Activated T-helper 1 cell treated with anti-CD3 and anti-CD28 coated beads, Interleukin-12 subunit alpha, Interleukin-12 subunit beta, Interleukin-2, Interleukin-4 antibody, amounts not matched to agents 30 ng/mL and 10 ng/mL and 1 ng/mL, durations not matched to agents 14 hours and 24 hours and 36 hours (primary cell): ENCODE measurements at regions not wholly inside any gene's neighbourhood (a gene's known extent, or its start where the extent isn't known, plus 50 kb on each side); places are given as distances from the start of the nearest gene placed in this dataset.
"Not testable (repeated sequence)": the region's sequence is repeated elsewhere in the genome, so short reads cannot be mapped to it uniquely, and the experiment has no call there.

ENCODE experiments used
- DNase-seq: peaks from one replicate; pipeline ENCODE4 v3.0.0; 2021; ENCODE audit warnings: low spot score
- H3K27ac Mint-ChIP-seq: one replicate; pipeline ENCODE4 v1.8.0; 2021; ENCODE audit warnings: mild to moderate bottlenecking, mixed read lengths
- H3K27me3 Mint-ChIP-seq: one replicate; pipeline ENCODE4 v1.8.0; 2022; ENCODE audit warnings: mild to moderate bottlenecking, moderate library complexity, mixed read lengths; ENCODE audit not compliant: insufficient read depth
- H3K36me3 Mint-ChIP-seq: one replicate; pipeline ENCODE4 v1.8.0; 2021; ENCODE audit warnings: low read depth, mixed read lengths
- H3K4me1 Mint-ChIP-seq: one replicate; pipeline ENCODE4 v1.8.0; 2021; ENCODE audit warnings: low read depth, mixed read lengths
- H3K4me3 Mint-ChIP-seq: one replicate; pipeline ENCODE4 v1.8.0; 2021; ENCODE audit warnings: mild to moderate bottlenecking, moderate library complexity, mixed read lengths
- H3K9me3 Mint-ChIP-seq: one replicate; pipeline ENCODE4 v1.8.0; 2021; ENCODE audit warnings: mixed read lengths
- intact Hi-C: fragments of 100-400 bp; cut with micrococcal nuclease; formaldehyde crosslinking; loops from one replicate; pipeline ENCODE4 v1.15.1; 2024

DNA sequence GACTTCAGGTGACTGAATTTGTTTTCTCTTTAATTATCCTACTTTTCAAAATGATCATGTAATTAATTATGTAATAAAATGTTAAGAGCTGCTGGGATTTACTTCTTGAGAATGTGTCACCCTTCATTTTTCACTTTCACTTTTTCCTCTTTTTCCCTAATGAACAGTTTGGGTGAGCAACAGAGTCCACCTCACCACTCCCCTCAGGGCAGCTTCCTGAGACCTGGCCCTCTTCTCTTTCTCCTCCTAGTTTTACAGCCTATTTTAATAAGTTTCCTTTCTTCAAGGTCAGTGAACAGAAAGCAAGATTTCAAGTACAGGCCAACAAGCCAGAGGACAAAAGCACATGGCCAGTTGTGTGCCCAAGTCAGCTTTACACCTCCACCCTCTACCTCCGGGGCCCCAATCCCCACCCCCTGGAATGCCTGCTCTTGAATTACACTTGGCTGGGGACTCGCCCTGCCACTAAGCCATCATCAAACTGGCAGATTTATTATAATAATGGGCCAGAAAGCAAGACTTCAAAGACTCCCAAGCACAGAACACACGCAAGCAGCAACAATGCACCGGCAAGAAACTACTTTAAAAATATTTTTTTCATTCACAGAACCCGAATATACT, 143.1 kb upstream of the VOPP1 start:
- H3K4me3 Mint-ChIP-seq, H3K27ac Mint-ChIP-seq, H3K36me3 Mint-ChIP-seq, intact Hi-C loops, H3K4me1 Mint-ChIP-seq, DNase-seq, H3K27me3 Mint-ChIP-seq, H3K9me3 Mint-ChIP-seq: not testable (repeated sequence)

DNA sequence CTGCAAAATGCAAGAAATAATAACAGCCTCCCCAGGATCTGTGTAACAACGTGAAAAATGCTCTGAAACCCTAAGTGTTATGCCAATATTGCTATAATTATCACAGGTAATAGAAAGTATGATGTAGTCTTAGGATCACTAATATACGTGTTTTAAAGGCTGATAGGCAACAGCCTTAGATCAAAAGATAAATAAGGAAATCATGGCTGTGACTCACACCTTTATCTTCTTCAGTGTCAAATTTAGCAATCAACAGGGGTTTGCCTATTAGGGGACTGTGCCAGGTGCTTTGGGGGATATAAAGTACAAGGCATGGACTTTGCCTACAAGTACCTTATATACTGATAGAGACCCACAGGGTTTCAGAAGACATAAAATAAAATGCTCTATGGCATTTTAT, 142.1 kb upstream of the VOPP1 start:
- H3K27ac Mint-ChIP-seq, intact Hi-C loops, H3K4me1 Mint-ChIP-seq, H3K4me3 Mint-ChIP-seq, H3K27me3 Mint-ChIP-seq, DNase-seq, H3K36me3 Mint-ChIP-seq, H3K9me3 Mint-ChIP-seq: not testable (repeated sequence)

DNA sequence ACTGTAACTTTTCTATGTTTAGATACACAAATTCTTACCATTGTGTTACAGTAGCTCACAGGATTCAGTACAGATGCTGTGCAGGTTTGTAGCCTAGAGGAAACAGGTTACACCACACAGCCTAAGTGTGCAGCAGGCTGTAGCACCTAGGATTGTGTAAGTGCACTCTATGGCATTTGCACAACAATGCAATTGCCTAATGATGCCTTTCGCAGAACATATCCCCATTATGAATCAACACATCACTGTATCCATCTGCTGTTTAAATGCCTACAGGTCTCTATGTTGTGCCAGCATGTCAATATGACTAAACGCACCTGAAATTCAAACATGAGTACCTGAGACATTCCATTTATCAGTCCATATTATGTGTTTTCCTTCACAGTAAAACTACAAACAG, 138.0 kb upstream of the VOPP1 start:
- H3K9me3 Mint-ChIP-seq, H3K4me3 Mint-ChIP-seq, H3K27me3 Mint-ChIP-seq, DNase-seq, H3K27ac Mint-ChIP-seq, H3K36me3 Mint-ChIP-seq, intact Hi-C loops, H3K4me1 Mint-ChIP-seq: not testable (repeated sequence)

DNA sequence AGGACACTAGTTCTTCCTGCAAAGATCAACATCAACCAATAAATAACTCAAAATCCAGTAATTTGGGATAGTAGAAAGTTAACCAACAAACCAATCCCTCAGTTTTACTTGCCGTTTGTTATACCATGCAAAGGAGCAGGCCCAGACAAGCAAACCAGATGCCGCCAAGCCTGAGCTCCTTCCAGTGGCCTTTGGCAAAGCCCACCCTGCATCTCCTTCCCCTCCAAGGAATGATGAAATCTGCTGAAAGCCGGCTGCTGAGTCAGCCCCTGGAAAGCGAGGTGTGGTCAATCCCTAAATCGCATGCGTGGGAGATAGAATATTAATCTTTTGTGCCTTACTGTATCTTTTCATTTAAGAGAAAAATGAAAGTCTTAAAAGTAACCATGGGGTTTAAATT, 135.7 kb upstream of the VOPP1 start:
- H3K27ac Mint-ChIP-seq, H3K36me3 Mint-ChIP-seq, H3K9me3 Mint-ChIP-seq, H3K27me3 Mint-ChIP-seq, intact Hi-C loops, DNase-seq, H3K4me3 Mint-ChIP-seq, H3K4me1 Mint-ChIP-seq: not testable (repeated sequence)

DNA sequence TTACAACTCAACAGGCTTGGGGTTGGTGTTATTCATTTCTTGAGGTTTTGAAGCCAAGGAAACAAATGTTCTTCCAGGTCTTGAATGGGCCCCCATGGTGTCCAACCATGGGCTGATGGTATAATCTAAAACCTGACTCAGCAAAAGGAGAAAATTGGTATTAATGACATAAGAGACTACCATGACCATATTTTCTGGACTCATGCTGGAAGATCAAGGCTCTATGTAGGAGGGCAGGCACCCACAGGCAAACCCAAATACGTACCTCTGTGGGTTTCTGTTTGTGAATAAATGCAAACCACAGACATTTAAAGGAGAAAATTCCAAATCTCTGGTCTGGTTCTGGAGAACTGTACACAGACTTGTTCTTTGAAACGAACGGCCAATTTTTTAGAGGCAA, 135.1 kb upstream of the VOPP1 start:
- H3K36me3 Mint-ChIP-seq, H3K9me3 Mint-ChIP-seq, H3K4me3 Mint-ChIP-seq, H3K27ac Mint-ChIP-seq, DNase-seq, intact Hi-C loops, H3K27me3 Mint-ChIP-seq, H3K4me1 Mint-ChIP-seq: not testable (repeated sequence)

- H3K27me3 Mint-ChIP-seq, H3K4me3 Mint-ChIP-seq, DNase-seq, H3K27ac Mint-ChIP-seq, H3K9me3 Mint-ChIP-seq, intact Hi-C loops, H3K36me3 Mint-ChIP-seq, H3K4me1 Mint-ChIP-seq: not testable (repeated sequence)
Observed at GRCh38 chr7:55706451-55707195, 134.3 kb upstream of the VOPP1 start.

- intact Hi-C loops, H3K36me3 Mint-ChIP-seq, DNase-seq, H3K4me1 Mint-ChIP-seq, H3K27ac Mint-ChIP-seq, H3K27me3 Mint-ChIP-seq, H3K4me3 Mint-ChIP-seq, H3K9me3 Mint-ChIP-seq: not testable (repeated sequence)
Observed at GRCh38 chr7:55705728-55706450, 133.6 kb upstream of the VOPP1 start.

DNA sequence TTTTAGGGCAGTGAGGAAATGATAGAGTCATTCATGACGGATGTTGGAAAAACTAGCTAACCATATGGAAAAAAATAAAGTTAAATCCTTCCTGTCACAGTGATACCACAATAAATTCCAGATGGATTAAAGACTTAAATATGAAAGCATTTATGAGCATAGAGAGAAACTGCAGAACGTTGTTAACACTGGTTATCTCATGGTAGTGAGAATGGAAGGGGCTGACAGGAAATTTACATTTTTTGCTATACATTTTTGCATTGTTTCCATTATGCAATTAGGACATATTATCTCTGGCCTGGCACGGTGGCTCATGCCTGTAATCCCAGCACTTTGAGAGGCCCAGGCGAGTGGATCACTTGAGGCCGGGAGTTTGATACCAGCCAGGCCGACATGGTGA, 130.5 kb upstream of the VOPP1 start:
- H3K9me3 Mint-ChIP-seq, intact Hi-C loops, H3K27me3 Mint-ChIP-seq, H3K27ac Mint-ChIP-seq, DNase-seq, H3K4me1 Mint-ChIP-seq, H3K36me3 Mint-ChIP-seq, H3K4me3 Mint-ChIP-seq: not testable (repeated sequence)

DNA sequence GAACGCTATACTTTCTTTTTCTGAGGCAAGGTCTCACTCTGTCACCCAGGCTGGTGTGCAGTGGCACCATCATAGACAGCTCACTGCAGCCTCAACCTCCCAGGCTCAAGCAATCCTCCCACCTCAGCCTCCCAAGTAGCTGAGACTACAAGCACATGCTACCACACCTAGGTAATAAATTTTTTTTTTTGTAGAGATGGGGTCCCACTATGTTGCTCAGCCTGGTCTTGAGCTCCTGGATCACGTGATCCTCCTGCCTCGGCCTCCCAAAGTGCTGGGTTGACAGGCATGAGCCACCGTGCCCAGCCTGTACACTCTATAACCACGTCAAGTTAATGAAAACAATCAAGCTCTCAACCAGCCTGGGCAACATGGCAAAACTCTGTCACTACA, 127.1 kb upstream of the VOPP1 start:
- H3K4me3 Mint-ChIP-seq, intact Hi-C loops, DNase-seq, H3K36me3 Mint-ChIP-seq, H3K4me1 Mint-ChIP-seq, H3K27me3 Mint-ChIP-seq, H3K27ac Mint-ChIP-seq, H3K9me3 Mint-ChIP-seq: not testable (repeated sequence)

DNA sequence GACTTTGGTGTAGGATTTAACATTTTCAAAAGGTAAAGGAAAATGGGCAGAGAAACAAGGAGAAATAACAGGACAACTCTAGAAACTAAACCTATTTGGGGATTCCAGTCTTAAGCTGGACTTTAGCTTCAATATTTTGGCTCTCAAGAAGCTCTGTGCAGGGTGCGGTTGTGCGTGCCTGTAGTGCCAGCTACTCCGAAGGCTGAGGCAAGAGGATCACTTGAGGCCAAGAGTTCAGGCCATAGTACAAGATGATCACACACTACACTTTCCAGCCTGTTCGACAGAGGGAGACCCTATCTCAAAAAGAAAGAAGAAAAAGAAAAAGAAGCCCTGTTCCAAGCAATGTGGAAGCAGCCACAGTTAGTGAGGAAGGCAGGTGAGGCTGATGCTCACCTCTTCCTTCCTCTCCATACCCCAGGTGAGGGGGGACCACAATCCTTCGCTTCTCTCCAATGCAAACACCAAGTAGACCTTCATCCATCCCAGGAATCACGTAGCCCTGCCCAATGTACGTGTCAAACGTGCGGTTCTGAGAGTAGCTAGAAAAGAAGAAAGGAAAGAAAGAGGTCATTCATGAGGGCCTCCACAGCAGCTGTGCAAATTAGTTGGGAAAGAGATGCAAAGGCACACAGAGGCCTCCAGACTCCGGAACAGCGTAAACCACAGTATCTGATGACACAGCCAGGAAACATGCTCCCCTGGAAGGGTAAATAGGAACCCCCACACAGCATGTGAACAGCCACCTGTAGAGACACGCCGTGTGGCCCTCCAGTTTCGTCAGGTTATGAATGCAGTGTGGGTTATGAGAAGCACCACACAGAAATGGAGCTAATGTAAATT, 126.5 kb upstream of the VOPP1 start:
- DNase-seq, H3K4me1 Mint-ChIP-seq, H3K36me3 Mint-ChIP-seq, H3K27me3 Mint-ChIP-seq, H3K9me3 Mint-ChIP-seq, intact Hi-C loops, H3K4me3 Mint-ChIP-seq, H3K27ac Mint-ChIP-seq: not testable (repeated sequence)

DNA sequence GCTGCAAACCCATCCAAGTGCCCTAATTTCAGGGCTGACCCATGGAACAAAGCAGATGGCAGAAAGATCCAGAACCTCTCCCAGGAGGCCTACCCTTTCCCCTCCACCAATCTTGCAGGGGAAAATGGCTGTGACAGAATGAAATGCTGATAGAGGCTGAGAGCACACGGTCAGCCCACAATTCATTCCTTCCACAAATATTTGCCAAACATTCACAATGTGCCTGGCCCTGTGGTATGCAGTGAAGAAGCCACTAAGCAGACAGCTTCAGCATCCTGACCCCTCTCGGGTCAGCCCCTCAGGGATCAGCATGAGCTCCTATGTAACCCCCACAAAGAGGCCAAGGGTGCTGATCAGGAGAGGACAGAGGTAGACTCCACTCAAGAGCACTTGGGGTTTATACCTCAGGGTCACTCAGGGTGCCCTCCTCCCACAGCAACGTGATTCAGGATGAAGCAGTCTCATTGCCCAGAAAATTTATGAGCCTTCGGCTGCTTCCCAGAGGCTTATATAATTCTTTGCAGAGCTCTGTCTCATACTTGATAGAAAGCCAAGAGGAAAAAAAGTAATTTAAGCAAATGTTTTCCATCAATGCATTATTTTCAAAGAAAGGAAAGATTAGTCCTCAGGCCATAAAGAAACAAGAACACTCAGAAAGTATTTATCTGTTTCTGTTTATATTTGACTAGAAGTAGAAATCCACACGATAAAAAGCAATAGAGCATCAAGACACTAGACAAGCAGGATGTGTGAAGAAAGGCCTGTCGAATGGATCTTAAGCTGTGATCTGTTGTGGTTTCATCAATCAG, 123.8 kb upstream of the VOPP1 start:
- H3K27me3 Mint-ChIP-seq, intact Hi-C loops, H3K36me3 Mint-ChIP-seq, H3K4me3 Mint-ChIP-seq, H3K27ac Mint-ChIP-seq, H3K4me1 Mint-ChIP-seq, DNase-seq, H3K9me3 Mint-ChIP-seq: not testable (repeated sequence)

- H3K27ac Mint-ChIP-seq, H3K9me3 Mint-ChIP-seq, H3K36me3 Mint-ChIP-seq, H3K27me3 Mint-ChIP-seq, H3K4me1 Mint-ChIP-seq, H3K4me3 Mint-ChIP-seq, intact Hi-C loops, DNase-seq: not testable (repeated sequence)
Observed at GRCh38 chr7:55694484-55694883, 122.2 kb upstream of the VOPP1 start.
